HCT116 (cell line): ENCODE measurements at regions not wholly inside any gene's neighbourhood (a gene's known extent, or its start where the extent isn't known, plus 50 kb on each side); places are given as distances from the start of the nearest gene placed in this dataset.

ENCODE experiments used
- ATAC-seq: fragments of 200-7000 bp; cut with Tn5 transposase; 2 replicates; pipeline ENCODE4 v1.9.1; 2020; ENCODE audit warnings: mild to moderate bottlenecking, moderate library complexity
- BruUV-seq: library from RNA; stranded (reverse); fragments of 400-500 nt; replicated peaks from 2 replicates; lab custom pipeline; 2021; lab: Mats Ljungman, UMichigan
- CTCF ChIA-PET: fragments of 300-600 bp; sonication (Branson Sonifier 250); formaldehyde crosslinking; loops from one replicate; lab custom pipeline; 2021; ENCODE audit warnings: antibody characterized with exemption; lab: Charles Lee
- POLR2A ChIA-PET: fragments of 300-600, 350-600 bp; sonication (Branson Sonifier 250); formaldehyde crosslinking; loops from one replicate; lab custom pipeline; 2021; ENCODE audit warnings: antibody characterized with exemption; lab: Charles Lee
- RAD21 ChIA-PET, 2 experiments: fragments of 300-600 bp; sonication (Branson Sonifier 250); formaldehyde crosslinking; loops; one replicate each; lab custom pipeline; 2023; ENCODE audit warnings: low total read pairs in 2 of 2; ENCODE audit not compliant: uncharacterized antibody in 2 of 2, unreplicated experiment in 2 of 2, low non-redundant PET in 1 of 2; lab: Charles Lee
- DNase-seq: peaks from one replicate; pipeline ENCODE4 v3.0.0-alpha.2; 2010; ENCODE audit warnings: low read depth, low spot score
- H2AFZ ChIP-seq: fragments of 200-600 bp; shearing (Covaris generic), sonication (generic); 2 replicates; pipeline ENCODE4 v1.6.1; 2017; ENCODE audit warnings: low read depth, mixed run types, mixed read lengths, antibody characterized with exemption, low read length; ENCODE audit not compliant: poor library complexity, severe bottlenecking
- H3K27ac ChIP-seq: 2 replicates; pipeline ENCODE4 v1.5.1; 2012; ENCODE audit warnings: low read depth, low read length
- H3K27me3 ChIP-seq: fragments of 200-600 bp; sonication (generic); 2 replicates; pipeline ENCODE4 v1.6.1; 2016; ENCODE audit warnings: mixed run types, low read length, mixed read lengths; ENCODE audit not compliant: insufficient read depth
- H3K36me3 ChIP-seq, 2 experiments: fragments of 200-500 bp in 1 of 2; fragments of 200-600 bp in 1 of 2; sonication (Bioruptor generic) in 1 of 2; sonication (generic) in 1 of 2; 2 replicates each; pipeline versions ENCODE4 v1.5.1 to v1.6.1; 2014 to 2016; ENCODE audit warnings: low read length in 2 of 2, inconsistent platforms in 1 of 2, mixed read lengths in 1 of 2, mixed run types in 1 of 2; ENCODE audit not compliant: insufficient read depth in 2 of 2, control insufficient read depth in 1 of 2
- H3K4me1 ChIP-seq, 2 experiments: fragments of 200-600 bp in 1 of 2; sonication (generic) in 1 of 2; 2 replicates each; pipeline versions ENCODE4 v1.5.1 to v1.6.1; 2012 to 2017; ENCODE audit warnings: low read length in 2 of 2, inconsistent platforms in 1 of 2, mild to moderate bottlenecking in 1 of 2, mixed read lengths in 1 of 2, mixed run types in 1 of 2, moderate library complexity in 1 of 2; ENCODE audit not compliant: insufficient read depth in 2 of 2, control insufficient read depth in 1 of 2
- H3K4me2 ChIP-seq: fragments of 200-600 bp; sonication (generic); 2 replicates; pipeline ENCODE4 v1.6.1; 2017; ENCODE audit warnings: mixed run types, low read length, mixed read lengths
- H3K4me3 ChIP-seq, 2 experiments: fragments of 200-600 bp in 1 of 2; sonication (generic) in 1 of 2; replicated peaks in 1 of 2; 2 replicates each; pipeline ENCODE4 v1.5.1; 2011 to 2016; ENCODE audit warnings: low read length in 2 of 2, control low read depth in 1 of 2, low read depth in 1 of 2, mild to moderate bottlenecking in 1 of 2, mixed read lengths in 1 of 2, mixed run types in 1 of 2
- H3K79me2 ChIP-seq: fragments of 200-600 bp; sonication (generic); 2 replicates; pipeline ENCODE4 v1.6.1; 2017; ENCODE audit warnings: mild to moderate bottlenecking, mixed run types, low read length, moderate library complexity, mixed read lengths; ENCODE audit not compliant: insufficient read depth
- H3K9ac ChIP-seq: fragments of 200-600 bp; sonication (generic); 2 replicates; pipeline ENCODE4 v1.6.1; 2016; ENCODE audit warnings: low read length, mixed read lengths
- H3K9me2 ChIP-seq: fragments of 200-600 bp; sonication (generic), shearing (Covaris generic); 2 replicates; pipeline ENCODE4 v1.6.1; 2017; ENCODE audit warnings: mixed run types, mild to moderate bottlenecking, moderate library complexity; ENCODE audit not compliant: insufficient read depth
- H3K9me3 ChIP-seq, 2 experiments: fragments of 200-500 bp in 1 of 2; fragments of 200-600 bp in 1 of 2; sonication (Bioruptor generic) in 1 of 2; sonication (generic) in 1 of 2; 2 replicates each; pipeline ENCODE4 v1.6.1; 2014 to 2017; ENCODE audit warnings: low read length in 2 of 2, mixed read lengths in 2 of 2, inconsistent platforms in 1 of 2, low read depth in 1 of 2, mild to moderate bottlenecking in 1 of 2, mixed run types in 1 of 2, moderate library complexity in 1 of 2; ENCODE audit not compliant: control insufficient read depth in 1 of 2, insufficient read depth in 1 of 2
- H4K20me1 ChIP-seq: fragments of 200-600 bp; sonication (generic), shearing (Covaris generic); 2 replicates; pipeline ENCODE4 v1.6.1; 2017; ENCODE audit warnings: mixed run types, mild to moderate bottlenecking, moderate library complexity; ENCODE audit not compliant: insufficient read depth
- ATF3 ChIP-seq: IDR thresholded peaks from 2 replicates; pipeline ENCODE4 v1.6.1; 2012
- EGR1 ChIP-seq: IDR thresholded peaks from 2 replicates; pipeline ENCODE4 v1.6.1; 2012; ENCODE audit warnings: low read depth
- EZH2 ChIP-seq: fragments of 200-600 bp; sonication (generic); IDR thresholded peaks from 2 replicates; pipeline ENCODE4 v1.6.1; 2017; ENCODE audit warnings: antibody characterized with exemption, mixed run types
- EZH2phosphoT487 ChIP-seq: fragments of 200-600 bp; IDR thresholded peaks from 2 replicates; pipeline ENCODE4 v1.6.1; 2018; ENCODE audit warnings: antibody characterized with exemption, borderline replicate concordance
- FOSL1 ChIP-seq: IDR thresholded peaks from 2 replicates; pipeline ENCODE4 v1.6.1; 2012; ENCODE audit warnings: low read depth
- JUND ChIP-seq: IDR thresholded peaks from 2 replicates; pipeline ENCODE4 v1.6.1; 2012
- MAX ChIP-seq: IDR thresholded peaks from 2 replicates; pipeline ENCODE4 v1.6.1; 2012
- POLR2A ChIP-seq: IDR thresholded peaks from 2 replicates; pipeline ENCODE4 v1.7.0; 2011; ENCODE audit warnings: borderline replicate concordance; ENCODE audit not compliant: insufficient read depth, insufficient read length; ENCODE audit errors: extremely low read depth
- RAD21 ChIP-seq: IDR thresholded peaks from 2 replicates; pipeline ENCODE4 v1.6.1; 2012; ENCODE audit warnings: low read depth, mild to moderate bottlenecking
- SIN3A ChIP-seq: IDR thresholded peaks from 2 replicates; pipeline ENCODE4 v1.6.1; 2012; ENCODE audit warnings: low read depth
- SRF ChIP-seq: IDR thresholded peaks from 2 replicates; pipeline ENCODE4 v1.6.1; 2012; ENCODE audit warnings: low read depth
- TCF7L2 ChIP-seq: IDR thresholded peaks from 2 replicates; pipeline ENCODE4 v1.7.0; 2011; ENCODE audit warnings: borderline replicate concordance, inconsistent platforms; ENCODE audit not compliant: insufficient read depth, insufficient read length; ENCODE audit errors: extremely low read depth
- ZFX ChIP-seq: fragments of 450-650 bp; IDR thresholded peaks from 2 replicates; pipeline ENCODE4 v1.6.1; 2017
- ZNF274 ChIP-seq: fragments of 200-500 bp; sonication (Bioruptor generic); IDR thresholded peaks from 2 replicates; pipeline ENCODE4 v1.6.1; 2014; ENCODE audit warnings: mild to moderate bottlenecking, low read depth, low read length, inconsistent platforms
- intact Hi-C: fragments of 100-400 bp; cut with micrococcal nuclease; formaldehyde crosslinking; loops from 2 replicates; pipeline ENCODE4 v1.10.0; 2022

GRCh38 chr7:36013246-36014014 is 139.6 kb upstream of the EEPD1 start:
- no TSS peak for BruUV-seq
- TF ChIP-seq MAX (no peak), FOSL1 (no peak), ZFX (no peak), TCF7L2 (no peak), JUND (no peak), POLR2A (no peak), ATF3 (no peak), SRF (no peak), EZH2phosphoT487 (no peak), RAD21 (no peak), EZH2 (no peak), SIN3A (no peak), EGR1 (no peak), ZNF274 (no peak)
- TF ChIP-seq, all 23 proteins: peak for 0

More at GRCh38 chr7:36013246-36014014, 139.6 kb upstream of the EEPD1 start:
- no peaks in the 10 kb centered on the region for H3K9me2 ChIP-seq
- no peak overlapping the region for H3K4me3 ChIP-seq
- no peaks in the 10 kb centered on the region for H3K79me2 ChIP-seq
- POLR2A ChIA-PET: no interaction called here
- H3K9ac ChIP-seq: no peak overlapping the region
- no peaks in the 10 kb centered on the region for H3K9me3 ChIP-seq
- H3K4me1 ChIP-seq: no peaks in the 10 kb centered on the region
- ATAC-seq (no peak), DNase-seq (no peak)
- no peak overlapping the region for H2AFZ ChIP-seq
- RAD21 ChIA-PET: no interaction called here
- H3K4me2 ChIP-seq: no peak overlapping the region
- CTCF ChIA-PET: no interaction called here
- no peaks in the 10 kb centered on the region for H3K36me3 ChIP-seq
- H3K27ac ChIP-seq: no peak overlapping the region
- intact Hi-C loops: no loop called here
- H3K27me3 ChIP-seq: no peaks in the 10 kb centered on the region
- H4K20me1 ChIP-seq: no peaks in the 10 kb centered on the region
